AML-193 (cell line): ENCODE measurements at regions not wholly inside any gene's neighbourhood (a gene's known extent, or its start where the extent isn't known, plus 50 kb on each side); places are given as distances from the start of the nearest gene placed in this dataset.

Experiments used
- DNase-seq, 2 experiments: peaks; one replicate each; lab custom pipeline; 2025; lab: John Stamatoyannopoulos, UW

DNA sequence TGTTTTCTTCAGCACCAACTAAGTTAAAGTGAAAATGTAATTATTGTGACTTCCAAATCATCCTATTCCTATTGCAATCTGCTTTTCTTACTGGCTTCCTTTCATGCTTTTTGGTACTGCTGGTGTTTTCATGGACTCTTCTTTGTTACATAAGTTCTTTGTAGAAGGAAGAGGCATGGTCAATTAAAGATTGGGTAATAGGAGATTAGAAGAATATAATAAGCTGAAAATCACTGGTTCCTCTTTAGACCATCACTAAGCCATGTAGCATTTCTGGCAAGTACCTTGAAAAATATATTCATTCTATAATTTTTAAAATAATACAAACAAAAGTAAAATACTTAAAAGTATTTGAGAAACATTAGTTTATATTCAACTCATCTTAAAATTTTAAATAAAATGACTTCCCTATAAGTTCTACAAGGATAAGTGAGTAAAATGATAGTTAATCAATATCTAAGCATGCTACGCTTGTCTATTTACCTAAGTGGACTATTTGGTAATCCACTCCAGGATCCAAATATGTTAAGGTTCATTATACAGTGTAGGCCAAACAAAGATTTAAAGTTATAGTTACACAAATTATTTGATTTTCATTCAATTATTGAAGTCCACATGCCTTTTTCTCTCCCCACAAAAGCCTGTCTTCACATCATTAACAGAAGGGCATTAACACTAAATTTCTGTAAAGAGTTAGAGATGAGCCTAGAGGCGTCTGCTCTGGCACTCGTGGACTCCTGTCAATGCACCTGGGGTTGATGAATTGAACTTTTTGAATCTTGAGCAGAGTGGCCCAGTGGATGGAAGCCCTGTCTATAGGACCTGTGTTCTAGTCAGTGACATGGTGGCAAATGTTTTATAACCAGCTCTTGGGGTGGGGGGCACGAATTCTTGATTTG is 408.1 kb downstream of the INHBA start:
- DNase-seq, result no peak

DNA sequence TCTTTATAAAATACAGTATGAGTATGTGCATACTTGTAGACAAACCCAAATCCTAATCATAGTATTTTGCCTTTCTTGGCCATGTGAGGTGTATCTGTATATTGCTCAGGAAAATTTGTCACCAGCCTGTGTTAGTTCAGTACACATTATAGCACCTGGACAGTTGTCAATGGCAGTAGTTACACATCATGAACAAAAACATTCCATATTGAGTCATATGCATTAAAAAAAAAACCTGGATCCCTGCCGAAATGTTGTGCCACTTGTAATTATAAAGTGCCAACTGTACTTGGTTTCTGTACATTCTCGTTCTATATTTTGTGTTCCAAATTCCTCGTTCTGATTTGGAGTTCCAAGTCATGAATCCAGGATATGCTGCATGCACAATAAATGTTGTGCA is 410.4 kb downstream of the INHBA start:
- no peak for DNase-seq

DNA sequence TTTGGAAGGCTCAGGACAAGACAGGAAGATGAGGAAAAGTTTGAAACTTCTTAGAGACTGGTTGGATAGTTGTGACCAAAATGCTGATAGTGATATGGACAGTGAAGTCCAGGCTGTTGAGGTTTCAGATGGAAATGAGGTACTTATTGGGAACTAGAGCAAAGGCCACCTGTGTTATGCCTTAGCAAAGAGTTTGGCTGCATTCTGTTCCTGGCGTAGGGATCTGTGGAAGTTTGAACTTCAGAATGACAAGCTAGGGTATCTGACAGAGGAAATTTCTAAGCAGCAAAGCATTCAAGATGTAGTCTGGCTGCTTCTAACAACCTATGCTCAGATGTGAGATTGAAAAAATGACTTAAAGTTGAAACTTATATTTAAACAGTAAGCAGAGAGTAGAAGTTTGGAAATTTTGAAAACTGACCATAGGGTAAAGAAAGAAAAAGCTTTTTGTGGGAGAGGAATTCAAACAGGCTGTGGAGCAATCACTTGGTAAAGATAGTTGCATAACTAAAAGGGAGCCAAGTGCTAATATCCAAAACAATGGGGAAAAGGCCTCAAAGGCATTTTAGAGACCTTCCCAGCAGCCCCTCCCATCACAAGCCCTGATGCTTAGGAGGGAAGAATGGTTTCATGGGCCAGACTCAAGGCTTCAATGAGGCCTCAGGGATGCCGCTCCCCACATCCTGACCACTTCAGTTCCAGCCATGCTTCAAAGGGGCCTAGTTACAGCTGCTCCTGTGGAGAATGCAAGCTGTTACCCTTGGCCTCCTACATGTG is 415.1 kb downstream of the INHBA start:
- no peak for DNase-seq

DNA sequence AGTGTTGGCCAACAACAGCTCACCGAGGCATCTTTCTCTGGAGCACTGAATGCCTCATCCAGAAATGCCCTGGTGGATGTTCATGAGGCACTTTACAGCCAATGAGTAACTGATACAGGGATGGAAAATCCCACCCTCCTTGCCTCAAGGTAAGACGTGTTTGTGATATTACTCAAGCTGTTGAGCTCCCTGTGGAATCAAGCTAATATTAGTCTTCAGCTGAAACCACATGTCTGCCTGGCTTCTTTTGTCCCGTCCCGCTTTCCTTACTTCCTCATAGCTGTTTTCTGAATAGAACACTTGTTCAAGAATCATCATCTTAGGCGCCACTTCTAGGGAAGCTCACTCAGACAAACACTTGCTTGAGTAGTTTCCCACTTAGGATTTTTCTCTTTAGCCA is 422.4 kb downstream of the INHBA start:
- DNase-seq, result no peak

DNA sequence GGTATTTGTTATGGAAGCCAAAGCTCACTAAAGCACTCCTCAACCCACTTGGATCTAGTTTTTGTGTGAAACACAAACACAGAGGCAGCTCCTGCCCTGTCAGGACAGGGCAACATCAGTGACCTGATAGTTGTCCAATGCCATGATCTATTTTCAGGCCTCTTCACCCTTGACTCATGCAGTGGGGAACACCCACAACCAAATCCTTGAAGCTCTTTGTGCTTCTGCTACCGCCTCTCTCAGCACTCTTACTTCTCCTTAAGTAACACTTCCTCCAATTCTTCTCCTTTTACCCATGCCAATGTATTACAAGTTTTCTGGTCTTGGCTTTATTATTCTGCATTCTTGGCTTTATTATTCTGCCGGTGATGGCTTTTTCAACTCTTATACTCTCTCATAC is 425.3 kb downstream of the INHBA start:
- DNase-seq, result no peak

- DNase-seq, result no peak
These were observed 427.6 kb downstream of the INHBA start for GRCh38 chr7:41275255-41275654.

GRCh38 chr7:41274179-41274578 is 428.7 kb downstream of the INHBA start:
- no peak for DNase-seq

DNA sequence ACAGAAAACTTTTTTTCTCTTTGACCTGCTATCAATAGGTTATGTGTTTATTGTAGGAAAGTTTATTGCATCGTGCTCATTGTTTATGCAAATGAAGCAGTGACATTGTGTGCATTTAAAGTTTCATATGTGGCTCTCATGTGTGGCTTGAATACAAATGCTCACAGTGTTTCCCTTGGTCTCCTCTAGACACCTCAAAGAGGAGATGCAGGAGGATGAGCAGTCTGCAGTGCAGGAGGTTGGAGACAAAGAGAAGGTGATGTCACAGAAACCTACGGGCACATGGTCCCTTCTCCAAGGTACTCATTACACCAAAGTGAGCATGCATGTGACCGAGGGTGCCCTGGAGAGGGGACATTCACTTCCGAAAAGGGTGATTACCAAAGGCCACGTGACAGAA is 430.2 kb downstream of the INHBA start:
- no peak for DNase-seq

- no peak for DNase-seq
These were observed 434.0 kb downstream of the INHBA start for GRCh38 chr7:41268878-41269277.

DNA sequence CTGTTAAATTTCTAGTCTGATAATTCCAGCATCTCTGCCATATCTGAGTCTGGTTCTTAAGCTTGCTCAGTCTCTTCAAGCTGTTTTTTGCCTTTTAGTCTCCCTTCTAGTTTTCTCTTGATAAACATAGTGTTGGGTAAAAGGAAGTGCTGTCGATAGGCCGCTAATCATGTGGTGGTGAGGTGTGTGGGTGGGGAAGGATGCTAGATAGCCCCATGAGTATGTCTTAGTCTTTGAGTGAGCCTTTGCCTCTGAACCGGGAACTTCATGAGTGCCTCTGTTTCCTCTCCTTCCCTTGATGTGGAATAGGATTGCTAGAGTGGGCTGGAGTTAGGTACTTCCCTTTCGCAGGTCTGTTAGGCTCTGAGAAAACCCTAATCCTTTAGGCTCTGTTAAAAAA is 441.8 kb downstream of the INHBA start:
- DNase-seq, result no peak

GRCh38 chr7:41257660-41258059 is 445.2 kb downstream of the INHBA start:
- no peak for DNase-seq

GRCh38 chr7:41256186-41256945 is 446.5 kb downstream of the INHBA start:
- no peak for DNase-seq

DNA sequence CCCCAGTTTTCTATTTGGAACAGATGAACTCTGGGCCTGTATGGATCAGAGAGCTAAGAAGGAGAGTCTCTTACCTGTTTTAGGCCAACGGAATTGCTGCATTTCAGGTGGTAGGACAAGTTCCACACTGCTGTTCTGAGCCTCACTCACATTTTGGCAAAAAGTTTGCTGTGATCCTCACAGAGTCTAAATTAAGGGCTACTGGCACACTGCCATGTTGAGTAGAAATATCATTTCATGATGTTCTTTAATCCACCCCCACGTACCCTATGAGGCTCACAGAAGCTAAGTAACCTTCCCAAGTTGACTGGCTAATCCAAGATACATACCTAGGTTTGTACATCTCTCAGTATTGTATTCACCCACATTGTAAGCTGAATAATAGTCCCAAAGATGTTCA is 447.2 kb downstream of the INHBA start:
- no peak for DNase-seq

GRCh38 chr7:41255113-41255512 is 447.8 kb downstream of the INHBA start:
- no peak for DNase-seq

GRCh38 chr7:41252957-41253356 is 449.9 kb downstream of the INHBA start:
- no peak for DNase-seq

GRCh38 chr7:41252551-41252950 is 450.3 kb downstream of the INHBA start:
- DNase-seq, result no peak

GRCh38 chr7:41247143-41247865 is 455.6 kb downstream of the INHBA start:
- DNase-seq, result no peak

- no peak for DNase-seq
These were observed 457.0 kb downstream of the INHBA start for GRCh38 chr7:41245916-41246315.

GRCh38 chr7:41244246-41244645 is 458.6 kb downstream of the INHBA start:
- no peak for DNase-seq

- no peak for DNase-seq
These were observed 461.2 kb downstream of the INHBA start for GRCh38 chr7:41241641-41242040.

DNA sequence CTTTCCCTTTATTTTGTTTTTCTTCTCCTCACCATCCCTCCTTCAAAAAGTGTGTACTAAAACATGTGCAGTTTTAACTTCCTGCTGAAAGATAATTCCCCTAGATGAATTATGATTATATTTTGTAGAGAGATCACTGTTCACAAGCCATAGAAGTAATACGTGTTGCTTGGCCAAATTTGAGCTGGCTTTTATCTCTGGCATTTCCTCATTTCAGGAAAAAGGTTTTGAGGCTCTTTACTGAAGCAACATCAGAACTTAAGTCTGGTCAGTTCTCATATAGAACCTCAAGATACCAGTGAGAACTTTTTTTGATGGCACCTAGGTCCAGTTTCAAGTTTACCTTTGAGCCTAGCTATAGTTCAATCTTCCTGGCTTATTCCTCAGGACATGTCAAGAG is 463.3 kb downstream of the INHBA start:
- DNase-seq, result no peak

GRCh38 chr7:41238851-41239331 is 464.0 kb downstream of the INHBA start:
- DNase-seq, result no peak
